ENCODE measurements at regions not wholly inside any gene's neighbourhood (a gene's known extent, or its start where the extent isn't known, plus 50 kb on each side); places are given as distances from the start of the nearest gene placed in this dataset.

- Histone ChIP-seq H3K27me3 (no peaks in the 10 kb centered on the region), H3K4me3 (no peak overlapping the region), H3K9me3 (no peaks in the 10 kb centered on the region), H3K27ac (no peak overlapping the region), H3K36me3 (replicated peaks in 1 of 2; ENCODE audit: insufficient read depth in 1 of 2, low read depth in 2 of 2) (no peaks in the 10 kb centered on the region), H3K4me1 (no peaks in the 10 kb centered on the region)
- intact Hi-C loops (cut with DNase I) = no loop called here
- ATAC-seq (no peak), DNase-seq (no peak)
- TF ChIP-seq CTCF (IDR thresholded peaks at IDR 0.05) (no peak), POLR2A (IDR thresholded peaks at IDR 0.05) (no peak)
- 61 to 65% methylated on average over 9 of the region's 9 CpGs for WGBS, 2 donors
Measured at GRCh38 chr7:54115028-54115763, 427.0 kb upstream of the VSTM2A start.

GRCh38 chr7:54116956-54117355, 425.2 kb upstream of the VSTM2A start:
- Histone ChIP-seq H3K36me3 (replicated peaks in 1 of 2; ENCODE audit: insufficient read depth in 1 of 2, low read depth in 2 of 2) (no peaks in the 10 kb centered on the region), H3K9me3 (no peaks in the 10 kb centered on the region), H3K4me3 (no peak overlapping the region), H3K27me3 (no peaks in the 10 kb centered on the region), H3K27ac (no peak overlapping the region), H3K4me1 (no peaks in the 10 kb centered on the region)
- intact Hi-C loops (cut with DNase I) = no loop called here
- no peak for ATAC-seq
- TF ChIP-seq CTCF (IDR thresholded peaks at IDR 0.05) (no peak), POLR2A (IDR thresholded peaks at IDR 0.05) (no peak)
- no peak for DNase-seq
- WGBS, 2 donors = 20 to 25% methylated on average over 2 of the region's 2 CpGs

GRCh38 chr7:54129035-54129434, 413.1 kb upstream of the VSTM2A start:
- Histone ChIP-seq H3K4me1 (no peaks in the 10 kb centered on the region), H3K4me3 (no peak overlapping the region), H3K27ac (no peak overlapping the region), H3K27me3 (no peaks in the 10 kb centered on the region), H3K36me3 (replicated peaks in 1 of 2; ENCODE audit: insufficient read depth in 1 of 2, low read depth in 2 of 2) (no peaks in the 10 kb centered on the region), H3K9me3 (no peaks in the 10 kb centered on the region)
- intact Hi-C loops (cut with DNase I) = no loop called here
- ATAC-seq (no peak), DNase-seq (no peak)
- TF ChIP-seq POLR2A (IDR thresholded peaks at IDR 0.05) = no peak

- no peaks in the 10 kb centered on the region for H3K9me3 ChIP-seq
- H3K27me3 ChIP-seq = no peaks in the 10 kb centered on the region
- no peak overlapping the region for H3K4me3 ChIP-seq
- no peaks in the 10 kb centered on the region for H3K4me1 ChIP-seq
- no peak overlapping the region for H3K27ac ChIP-seq
- no peaks in the 10 kb centered on the region for H3K36me3 ChIP-seq (replicated peaks in 1 of 2; ENCODE audit: insufficient read depth in 1 of 2, low read depth in 2 of 2)
- DNase-seq (no peak), ATAC-seq (no peak)
- intact Hi-C loops (cut with DNase I) = no loop called here
- TF ChIP-seq POLR2A (IDR thresholded peaks at IDR 0.05) (no peak), CTCF (IDR thresholded peaks at IDR 0.05) (no peak)
Measured at GRCh38 chr7:54141576-54141975, 400.6 kb upstream of the VSTM2A start.

GRCh38 chr7:54145716-54146115, 396.5 kb upstream of the VSTM2A start:
- Histone ChIP-seq H3K27ac (no peak overlapping the region), H3K4me3 (no peak overlapping the region), H3K27me3 (no peaks in the 10 kb centered on the region), H3K9me3 (no peaks in the 10 kb centered on the region), H3K36me3 (replicated peaks in 1 of 2; ENCODE audit: insufficient read depth in 1 of 2, low read depth in 2 of 2) (no peaks in the 10 kb centered on the region), H3K4me1 (no peaks in the 10 kb centered on the region)
- TF ChIP-seq POLR2A (IDR thresholded peaks at IDR 0.05) (no peak), CTCF (IDR thresholded peaks at IDR 0.05) (no peak)
- WGBS, 2 donors = 65 to 71% methylated on average over 8 of the region's 8 CpGs
- intact Hi-C loops (cut with DNase I) = no loop called here
- DNase-seq (no peak), ATAC-seq (no peak)

Measured in body of pancreas (tissue), 4 donors.